HepG2 (cell line): ENCODE measurements at regions not wholly inside any gene's neighbourhood (a gene's known extent, or its start where the extent isn't known, plus 50 kb on each side); places are given as distances from the start of the nearest gene placed in this dataset.
A peak's percentile ranks its signal among the peaks of the same experiment; 100 is the strongest.

Source experiments
- ATAC-seq: fragments of 200-7000 bp; cut with Tn5 transposase; 3 replicates; pipeline ENCODE4 v1.9.1; 2020; ENCODE audit warnings: mild to moderate bottlenecking, moderate library complexity
- BruUV-seq: library from RNA; stranded (reverse); fragments of 400-500 nt; replicated peaks from 2 replicates; lab custom pipeline; 2021; lab: Mats Ljungman, UMichigan
- CTCF ChIA-PET: fragments of 300-600 bp; formaldehyde crosslinking; extraction: SDS; loops from one replicate; lab custom pipeline; 2021; ENCODE audit warnings: low total read pairs, inconsistent platforms, low intra/inter-chr PET ratio; lab: Yijun Ruan, JAX
- POLR2A ChIA-PET: fragments of 350-600 bp; sonication (Branson Sonifier 250); formaldehyde crosslinking; loops from one replicate; lab custom pipeline; 2020; ENCODE audit warnings: antibody characterized with exemption, inconsistent platforms; lab: Yijun Ruan, JAX
- DNase-seq: peaks from one replicate; pipeline ENCODE4 v3.0.0-alpha.2; 2015; ENCODE audit warnings: low spot score
- FAIRE-seq: peaks from 3 replicates; lab custom pipeline; 2011; peaks lifted over from hg19 to GRCh38; lab: Jason Lieb, UNC
- H2AFZ ChIP-seq: one replicate; pipeline ENCODE4 v1.6.1; 2011; ENCODE audit warnings: low read length, inconsistent platforms
- H3K27ac ChIP-seq: fragments of 300-600 bp; 3 replicates; pipeline ENCODE4 v1.8.0; 2011; ENCODE audit warnings: mixed run types, mild to moderate bottlenecking, mixed read lengths, low read length, inconsistent platforms; ENCODE audit not compliant: insufficient read depth; ENCODE audit errors: extremely low read length
- H3K27me3 ChIP-seq, 2 experiments: fragments of 200-600 bp in 1 of 2; 2 replicates in 1 of 2; 3 replicates in 1 of 2; pipeline versions ENCODE4 v1.6.0 to v1.8.0; 2011; ENCODE audit warnings: low read length in 2 of 2, mild to moderate bottlenecking in 2 of 2, moderate library complexity in 2 of 2, inconsistent platforms in 1 of 2; ENCODE audit not compliant: insufficient read depth in 2 of 2, control insufficient read depth in 1 of 2
- H3K36me3 ChIP-seq, 2 experiments: fragments of 200-600 bp in 1 of 2; replicated peaks in 1 of 2; 2 replicates in 1 of 2; 3 replicates in 1 of 2; pipeline versions ENCODE4 v1.5.1 to v1.8.0; 2011; ENCODE audit warnings: low read length in 2 of 2, inconsistent platforms in 1 of 2; ENCODE audit not compliant: insufficient read depth in 2 of 2, control insufficient read depth in 1 of 2
- H3K4me1 ChIP-seq: 2 replicates; pipeline ENCODE4 v1.5.1; 2012; ENCODE audit warnings: low read length, inconsistent platforms; ENCODE audit not compliant: insufficient read depth
- H3K4me2 ChIP-seq: 2 replicates; pipeline ENCODE4 v1.6.0; 2011; ENCODE audit warnings: low read depth, low read length, inconsistent platforms
- H3K4me3 ChIP-seq, 3 experiments: fragments of 200-600 bp in 1 of 3; sonication (generic), shearing (Covaris generic) in 1 of 3; replicated peaks in 1 of 3; 2 replicates each; pipeline ENCODE4 v1.5.1; 2011 to 2016; ENCODE audit warnings: low read length in 3 of 3, inconsistent platforms in 2 of 3, low read depth in 2 of 3, mild to moderate bottlenecking in 2 of 3, control low read depth in 1 of 3, mixed read lengths in 1 of 3; ENCODE audit not compliant: insufficient read depth in 1 of 3
- H3K79me2 ChIP-seq: one replicate; pipeline ENCODE4 v1.6.1; 2011; ENCODE audit warnings: low read length, inconsistent platforms; ENCODE audit not compliant: insufficient read depth
- H3K9ac ChIP-seq: 2 replicates; pipeline ENCODE4 v1.6.0; 2011; ENCODE audit warnings: mild to moderate bottlenecking, low read depth, low read length, inconsistent platforms; ENCODE audit not compliant: insufficient read depth
- H3K9me3 ChIP-seq: 2 replicates; pipeline ENCODE4 v1.5.1; 2012; ENCODE audit warnings: mild to moderate bottlenecking, low read length
- H4K20me1 ChIP-seq: 2 replicates; pipeline ENCODE4 v1.6.0; 2011; ENCODE audit warnings: inconsistent platforms, mild to moderate bottlenecking, low read length, moderate library complexity; ENCODE audit not compliant: insufficient read depth
- FOSL2 ChIP-seq: sonication (generic); formaldehyde crosslinking; IDR thresholded peaks from 2 replicates; pipeline ENCODE4 v1.4.0; 2020; ENCODE audit warnings: missing genetic modification reagents
- HDAC2 ChIP-seq: sonication (generic); formaldehyde crosslinking; IDR thresholded peaks from 2 replicates; pipeline ENCODE4 v1.4.0; 2020; ENCODE audit warnings: missing genetic modification reagents
- HNF4G ChIP-seq, 2 experiments: sonication (generic) in 1 of 2; formaldehyde crosslinking in 1 of 2; IDR thresholded peaks; 2 replicates each; pipeline versions ENCODE4 v1.4.0 to v1.6.1; 2011 to 2020; ENCODE audit warnings: borderline replicate concordance in 2 of 2, low read depth in 2 of 2, mild to moderate bottlenecking in 2 of 2, low read length in 1 of 2, missing genetic modification reagents in 1 of 2, moderate library complexity in 1 of 2
- IKZF4 ChIP-seq: sonication (generic); formaldehyde crosslinking; IDR thresholded peaks from 2 replicates; pipeline ENCODE4 v1.5.1; 2020; ENCODE audit warnings: borderline replicate concordance, mild to moderate bottlenecking, low read depth, missing genetic modification reagents; ENCODE audit errors: not compliant biosample characterization
- JUND ChIP-seq: sonication (generic); formaldehyde crosslinking; IDR thresholded peaks from 2 replicates; pipeline ENCODE4 v1.8.0; 2022; ENCODE audit warnings: mild to moderate bottlenecking, missing genetic modification reagents
- MAFF ChIP-seq: IDR thresholded peaks from 2 replicates; pipeline ENCODE4 v1.6.1; 2011; ENCODE audit warnings: low read depth, low read length, improper control_type of control experiment
- MAFK ChIP-seq, 2 experiments: IDR thresholded peaks in 1 of 2; conservative IDR thresholded peaks in 1 of 2; 2 replicates each; pipeline ENCODE4 v1.6.1; 2011; ENCODE audit warnings: improper control_type of control experiment in 2 of 2, low read length in 2 of 2
- MYPOP ChIP-seq: sonication (generic); formaldehyde crosslinking; IDR thresholded peaks from 2 replicates; pipeline ENCODE4 v1.8.1; 2023; ENCODE audit warnings: mild to moderate bottlenecking, moderate library complexity, missing genetic modification reagents
- RBM39 ChIP-seq: fragments of 200-400 bp; formaldehyde crosslinking; IDR thresholded peaks from one replicate; pipeline ENCODE4 v1.6.1; 2018; ENCODE audit warnings: antibody characterized with exemption, mild to moderate bottlenecking, low read depth, low read length; ENCODE audit not compliant: poor library complexity, severe bottlenecking
- TMF1 ChIP-seq: sonication (generic); formaldehyde crosslinking; IDR thresholded peaks from 2 replicates; pipeline ENCODE4 v1.8.1; 2022; ENCODE audit warnings: low read depth, missing genetic modification reagents
- TRIM22 ChIP-seq: fragments of 450-650 bp; IDR thresholded peaks from 2 replicates; pipeline ENCODE4 v1.6.1; 2017
- WIZ ChIP-seq: sonication (generic); formaldehyde crosslinking; IDR thresholded peaks from 2 replicates; pipeline ENCODE4 v1.5.1; 2020; ENCODE audit warnings: mild to moderate bottlenecking, missing genetic modification reagents
- ZBTB26 ChIP-seq: IDR thresholded peaks from 2 replicates; pipeline ENCODE4 v1.6.1; 2016; ENCODE audit warnings: missing compliant biosample characterization, missing genetic modification reagents, borderline replicate concordance
- ZNF205 ChIP-seq: IDR thresholded peaks from 2 replicates; pipeline ENCODE4 v1.6.1; 2018; ENCODE audit warnings: missing biosample characterization, missing genetic modification reagents
- ZNF451 ChIP-seq: sonication (generic); formaldehyde crosslinking; IDR thresholded peaks from 2 replicates; pipeline ENCODE4 v1.5.0; 2020; ENCODE audit warnings: mild to moderate bottlenecking, missing genetic modification reagents
- ZNF780A ChIP-seq: sonication (generic); formaldehyde crosslinking; IDR thresholded peaks from 2 replicates; pipeline ENCODE4 v1.8.0; 2022; ENCODE audit warnings: mild to moderate bottlenecking, missing genetic modification reagents, moderate library complexity
- WGBS: methylation state at CpG from one replicate; pipeline ENCODE4 v1.1.6; 2017; ENCODE audit warnings: low lambda C conversion rate; 5-methylcytosine and 5-hydroxymethylcytosine counted together
- in situ Hi-C: cut with HindIII; loops from 2 replicates; pipeline ENCODE4 v1.10.0; 2017; ENCODE audit warnings: low pct_unique_long_range_greater_than_20kb; ENCODE audit not compliant: extremely low pct_ligation_motif_present
- intact Hi-C: fragments of 100-400 bp; cut with micrococcal nuclease; formaldehyde crosslinking; loops from one replicate; pipeline ENCODE4 v1.10.0; 2022; ENCODE audit not compliant: unreplicated experiment

- TF ChIP-seq TRIM22 (no peak), JUND (no peak), HNF4G (IDR thresholded peaks at IDR 0.05; ENCODE audit: borderline replicate concordance, low read depth, low read length) (no peak), HNF4G (CRISPR knock-in tag; IDR thresholded peaks at IDR 0.05; ENCODE audit: borderline replicate concordance, low read depth) (no peak), WIZ (CRISPR knock-in tag) (no peak), MYPOP (CRISPR knock-in tag) (no peak), ZNF780A (CRISPR knock-in tag) (no peak), TMF1 (CRISPR knock-in tag) (no peak), RBM39 (no peak), ZNF205 (CRISPR knock-in tag) (no peak)
These were observed 228.0 kb downstream of the PIK3C3 start (continued) for GRCh38 chr18:42182728-42183700.

GRCh38 chr18:42183746-42184145 lies 228.7 kb downstream of the PIK3C3 start:
- H3K4me2 ChIP-seq, result no peak overlapping the region
- no peak for ATAC-seq

More at GRCh38 chr18:42183746-42184145, 228.7 kb downstream of the PIK3C3 start:
- intact Hi-C loops, result no loop called here
- WGBS, result 37% methylated on average over 4 of the region's 4 CpGs
- POLR2A ChIA-PET, result no interaction called here
- Histone ChIP-seq H3K4me3 (no peak overlapping the region), H4K20me1 (no peaks in the 10 kb centered on the region), H3K9ac (no peak overlapping the region), H3K36me3 (no peaks in the 10 kb centered on the region), H2AFZ (no peak overlapping the region), H3K9me3 (no peaks in the 10 kb centered on the region), H3K27ac (no peak overlapping the region), H3K4me1 (no peaks in the 10 kb centered on the region), H3K27me3 (no peaks in the 10 kb centered on the region), H3K79me2 (no peaks in the 10 kb centered on the region)
- BruUV-seq, result no TSS peak
- in situ Hi-C loops, result no loop called here
- DNase-seq (no peak), FAIRE-seq (no peak)
- TF ChIP-seq IKZF4 (CRISPR knock-in tag), result no peak
- 0 out of 2 replicates have a peak, but pooled peaks have one; percentile 44 for TF ChIP-seq ZBTB26 (CRISPR knock-in tag)
- TF ChIP-seq FOSL2 (CRISPR knock-in tag), result peak; percentile 59
- peak; percentile 94 for TF ChIP-seq MAFF
- no peak for TF ChIP-seq HDAC2 (CRISPR knock-in tag)
- no peak for TF ChIP-seq ZNF451 (CRISPR knock-in tag)
- TF ChIP-seq MAFK (conservative IDR thresholded peaks at IDR 0.05 in 1 of 2, IDR thresholded peaks at IDR 0.05 in 1 of 2; ENCODE audit: low read length in 2 of 2), result peak; percentile 92 to 94
- CTCF ChIA-PET, result no interaction called here
